Endothelial cell of umbilical vein (primary cell): ENCODE measurements at regions not wholly inside any gene's neighbourhood (a gene's known extent, or its start where the extent isn't known, plus 50 kb on each side); places are given as distances from the start of the nearest gene placed in this dataset.

Experiments used
- BruUV-seq: library from RNA; stranded (reverse); fragments of 400-500 nt; replicated peaks from 2 replicates; lab custom pipeline; 2021; lab: Mats Ljungman, UMichigan
- CTCF ChIA-PET: fragments of 300-600, 350-600 bp; sonication (Branson Sonifier 250); formaldehyde crosslinking; loops from one replicate; lab custom pipeline; 2021; ENCODE audit warnings: antibody characterized with exemption, inconsistent platforms; lab: Charles Lee
- POLR2A ChIA-PET: fragments of 300-600, 350-600 bp; sonication (Branson Sonifier 250); formaldehyde crosslinking; loops from one replicate; lab custom pipeline; 2021; ENCODE audit warnings: antibody characterized with exemption, inconsistent platforms; lab: Charles Lee
- DNase-seq: peaks from one replicate; pipeline ENCODE4 v3.0.0-alpha.2; 2011; ENCODE audit warnings: low read depth, low spot score
- FAIRE-seq: peaks from 2 replicates; lab custom pipeline; 2011; peaks lifted over from hg19 to GRCh38; lab: Jason Lieb, UNC
- H2AFZ ChIP-seq: 2 replicates; pipeline ENCODE4 v1.6.0; 2012; ENCODE audit warnings: low read depth, low read length, control low read depth, inconsistent platforms
- H3K27ac ChIP-seq: 2 replicates; pipeline ENCODE4 v1.5.1; 2011; ENCODE audit warnings: low read depth, mild to moderate bottlenecking, control low read depth, low read length, moderate library complexity; ENCODE audit not compliant: insufficient read depth
- H3K27me3 ChIP-seq, 2 experiments: 2 replicates each; pipeline versions ENCODE4 v1.6.0 to v1.6.1; 2011; ENCODE audit warnings: low read length in 2 of 2, mixed read lengths in 1 of 2; ENCODE audit not compliant: control insufficient read depth in 2 of 2, insufficient read depth in 2 of 2
- H3K36me3 ChIP-seq, 2 experiments: 2 replicates in 1 of 2; 3 replicates in 1 of 2; pipeline ENCODE4 v1.5.1; 2011; ENCODE audit warnings: low read length in 2 of 2, mild to moderate bottlenecking in 1 of 2, moderate library complexity in 1 of 2; ENCODE audit not compliant: control insufficient read depth in 2 of 2, insufficient read depth in 2 of 2; ENCODE audit errors: extremely low read depth in 1 of 2
- H3K4me1 ChIP-seq: 3 replicates; pipeline ENCODE4 v1.5.1; 2011; ENCODE audit warnings: mild to moderate bottlenecking, low read length; ENCODE audit not compliant: control insufficient read depth, insufficient read depth; ENCODE audit errors: extremely low read depth
- H3K4me2 ChIP-seq: 2 replicates; pipeline ENCODE4 v1.6.1; 2011; ENCODE audit warnings: low read length, control low read depth, mixed read lengths; ENCODE audit not compliant: insufficient read depth
- H3K4me3 ChIP-seq, 3 experiments: fragments of 200-600 bp in 1 of 3; sonication (generic), shearing (Covaris generic) in 1 of 3; replicated peaks in 1 of 3; 2 replicates each; pipeline ENCODE4 v1.5.1; 2011 to 2016; ENCODE audit warnings: control low read depth in 3 of 3, low read length in 3 of 3, mild to moderate bottlenecking in 2 of 3, inconsistent platforms in 1 of 3, low read depth in 1 of 3, moderate library complexity in 1 of 3; ENCODE audit not compliant: insufficient read depth in 1 of 3
- H3K79me2 ChIP-seq: 2 replicates; pipeline ENCODE4 v1.6.0; 2012; ENCODE audit warnings: low read length, inconsistent platforms; ENCODE audit not compliant: control insufficient read depth, insufficient read depth
- H3K9ac ChIP-seq: replicated peaks from 2 replicates; pipeline ENCODE3; 2011; ENCODE audit warnings: low read length, control low read depth; ENCODE audit not compliant: insufficient read depth; ENCODE audit errors: extremely low read depth
- H3K9me1 ChIP-seq: replicated peaks from 3 replicates; pipeline ENCODE4 v1.6.0; 2011; ENCODE audit warnings: mild to moderate bottlenecking, low read length; ENCODE audit not compliant: control insufficient read depth, insufficient read depth; ENCODE audit errors: extremely low read depth
- H3K9me3 ChIP-seq: replicated peaks from 2 replicates; pipeline ENCODE4 v1.5.1; 2012; ENCODE audit warnings: low read length, inconsistent platforms; ENCODE audit not compliant: control insufficient read depth, insufficient read depth
- H4K20me1 ChIP-seq: replicated peaks from 2 replicates; pipeline ENCODE3; 2011; ENCODE audit warnings: mild to moderate bottlenecking, low read length; ENCODE audit not compliant: control insufficient read depth, insufficient read depth; ENCODE audit errors: extremely low read depth
- CTCF ChIP-seq, 2 donors: IDR thresholded peaks; 1 replicate in 1 of 2; 2 replicates in 1 of 2; pipeline ENCODE4 v1.5.1; 2011; ENCODE audit warnings: low read length in 2 of 2, mild to moderate bottlenecking in 2 of 2, moderate library complexity in 2 of 2, control low read depth in 1 of 2, inconsistent platforms in 1 of 2, low read depth in 1 of 2; ENCODE audit not compliant: insufficient read depth in 1 of 2; ENCODE audit errors: extremely low read depth in 1 of 2
- EZH2 ChIP-seq: IDR thresholded peaks from 2 replicates; pipeline ENCODE4 v1.6.1; 2012; ENCODE audit warnings: borderline replicate concordance, low read depth, mild to moderate bottlenecking, moderate library complexity, low read length, inconsistent platforms; ENCODE audit not compliant: severe bottlenecking
- FOS ChIP-seq: IDR thresholded peaks from 2 replicates; pipeline ENCODE4 v1.6.1; 2011; ENCODE audit warnings: mild to moderate bottlenecking, low read length, moderate library complexity, borderline replicate concordance; ENCODE audit not compliant: insufficient read depth
- GATA2 ChIP-seq: IDR thresholded peaks from 2 replicates; pipeline ENCODE4 v1.7.0; 2011; ENCODE audit warnings: low read depth, mild to moderate bottlenecking, moderate library complexity, mixed read lengths, low read length; ENCODE audit not compliant: insufficient read length, insufficient read depth
- JUN ChIP-seq: IDR thresholded peaks from 2 replicates; pipeline ENCODE4 v1.6.1; 2011; ENCODE audit warnings: borderline replicate concordance, low read depth; ENCODE audit not compliant: insufficient read length, insufficient read depth
- MAX ChIP-seq: IDR thresholded peaks from 2 replicates; pipeline ENCODE4 v1.6.1; 2011; ENCODE audit not compliant: insufficient read depth, insufficient read length
- MYC ChIP-seq: IDR thresholded peaks from one replicate; pipeline ENCODE4 v1.6.1; 2011; ENCODE audit warnings: mild to moderate bottlenecking, low read depth, low read length
- POLR2A ChIP-seq: IDR thresholded peaks from 2 replicates; pipeline ENCODE4 v1.6.1; 2012; ENCODE audit warnings: low read depth, mild to moderate bottlenecking, control low read depth, low read length
- POLR2AphosphoS5 ChIP-seq: IDR thresholded peaks from 2 replicates; pipeline ENCODE4 v1.6.1; 2012; ENCODE audit warnings: low read depth, mild to moderate bottlenecking, control low read depth, low read length, moderate library complexity; ENCODE audit not compliant: insufficient read depth
- dilution Hi-C: fragments of 300-500 bp; cut with MboI; formaldehyde crosslinking; loops from one replicate; pipeline ENCODE4 v1.15.0; 2019; ENCODE audit warnings: low sequenced_read_pairs; ENCODE audit not compliant: extremely low pct_ligation_motif_present
- intact Hi-C: fragments of 100-400 bp; cut with micrococcal nuclease; formaldehyde crosslinking; loops from one replicate; pipeline ENCODE4 v1.10.0; 2022

GRCh38 chr16:62390214-62390613 is 354.0 kb upstream of the CDH8 start:
- no peaks in the 10 kb centered on the region for H4K20me1 ChIP-seq
- H3K36me3 ChIP-seq, result no peaks in the 10 kb centered on the region
- intact Hi-C loops, result no loop called here
- H2AFZ ChIP-seq, result no peak overlapping the region
- H3K4me2 ChIP-seq, result no peak overlapping the region
- ChIA-PET POLR2A (no interaction called here), CTCF (no interaction called here)
- BruUV-seq, result no TSS peak
- dilution Hi-C loops, result no loop called here
- DNase-seq (no peak), FAIRE-seq (no peak)
- TF ChIP-seq POLR2AphosphoS5 (no peak), CTCF (IDR thresholded peaks at IDR 0.05; ENCODE audit: extremely low read depth in 1 of 2, insufficient read depth in 1 of 2, low read depth in 1 of 2, low read length in 2 of 2) (no peak), GATA2 (no peak), EZH2 (no peak), JUN (no peak), MAX (no peak), MYC (no peak), FOS (no peak), POLR2A (no peak)
- no peaks in the 10 kb centered on the region for H3K4me1 ChIP-seq
- no peak overlapping the region for H3K4me3 ChIP-seq
- H3K9me1 ChIP-seq, result no peaks in the 10 kb centered on the region
- H3K79me2 ChIP-seq, result no peaks in the 10 kb centered on the region
- H3K27ac ChIP-seq, result no peak overlapping the region
- no peaks in the 10 kb centered on the region for H3K27me3 ChIP-seq
- no peak overlapping the region for H3K9ac ChIP-seq
- no peaks in the 10 kb centered on the region for H3K9me3 ChIP-seq
